ENCODE measurements at regions not wholly inside any gene's neighbourhood (a gene's known extent, or its start where the extent isn't known, plus 50 kb on each side); places are given as distances from the start of the nearest gene placed in this dataset.

GRCh38 chr5:107146901-107147300 is 523.8 kb downstream of the EFNA5 start:
- Histone ChIP-seq H2AK5ac (ENCODE audit: insufficient read length, low read length) (no peak overlapping the region), H3K18ac (ENCODE audit: insufficient read length, low read depth, low read length) (no peak overlapping the region), H3K4ac (ENCODE audit: low read depth, low read length) (no peak overlapping the region), H2BK15ac (ENCODE audit: low read depth, low read length) (no peak overlapping the region), H3K4me2 (ENCODE audit: insufficient read depth, insufficient read length, low read length) (no peak overlapping the region), H3K56ac (ENCODE audit: insufficient read length, low read depth, low read length) (no peak overlapping the region), H3K27me3 (ENCODE audit: insufficient read depth, low read length) (no peaks in the 10 kb centered on the region), H2AFZ (ENCODE audit: low read length) (no peak overlapping the region), H3K9ac (ENCODE audit: extremely low read depth, insufficient read length, low read length) (no peak overlapping the region), H3K4me1 (ENCODE audit: insufficient read depth, low read length) (no peaks in the 10 kb centered on the region), H4K20me1 (ENCODE audit: control insufficient read depth, insufficient read depth, insufficient read length) (no peaks in the 10 kb centered on the region), H3K14ac (ENCODE audit: insufficient read depth, low read length) (no peak overlapping the region), H3T11ph (ENCODE audit: low read length) (no peak overlapping the region), H4K91ac (ENCODE audit: insufficient read length, low read depth, low read length) (no peak overlapping the region), H4K5ac (ENCODE audit: insufficient read length, low read depth, low read length) (no peak overlapping the region), H3K27ac (ENCODE audit: insufficient read length, low read depth, low read length) (no peak overlapping the region), H2BK12ac (ENCODE audit: insufficient read length, low read depth, low read length) (no peak overlapping the region), H2BK5ac (ENCODE audit: insufficient read length, low read length) (no peak overlapping the region), H4K8ac (replicated peaks; ENCODE audit: insufficient read length, low read depth, low read length) (no peak overlapping the region), H3K9me3 (ENCODE audit: control insufficient read depth, low read depth, low read length) (no peaks in the 10 kb centered on the region), H2BK120ac (ENCODE audit: low read depth, low read length, poor library complexity, severe bottlenecking) (no peak overlapping the region), H3K23me2 (ENCODE audit: insufficient read length, low read depth, low read length, poor library complexity, severe bottlenecking) (no peaks in the 10 kb centered on the region), H3K23ac (ENCODE audit: insufficient read length, low read depth, low read length) (no peak overlapping the region), H3K79me2 (ENCODE audit: insufficient read depth, low read length) (no peaks in the 10 kb centered on the region), H3K79me1 (ENCODE audit: insufficient read depth, low read depth, low read length, poor library complexity, severe bottlenecking) (no peaks in the 10 kb centered on the region), H2BK20ac (ENCODE audit: low read depth, low read length, poor library complexity, severe bottlenecking) (no peak overlapping the region)
- H3K4me1 Mint-ChIP-seq, result 0 out of 4 replicates have a peak, but pooled peaks cover 0 to 2% of the 10 kb centered on the region in 2 experiments
- no peak for DNase-seq
- H3K9me3 Mint-ChIP-seq, result no peaks in the 10 kb centered on the region
- H3K36me3 Mint-ChIP-seq (ENCODE audit: insufficient read depth in 1 of 3, low read depth in 3 of 3), result no peaks in the 10 kb centered on the region
- no CpG with 5 or more reads among the region's 4 CpGs for WGBS (ENCODE audit: extremely low coverage, insufficient read length, low lambda C conversion rate)
- no peaks in the 10 kb centered on the region for H3K27me3 Mint-ChIP-seq (ENCODE audit: low read depth)
- no peak for TF ChIP-seq CTCF (conservative IDR thresholded peaks at IDR 0.05)
- H3K4me3 Mint-ChIP-seq, result no peak overlapping the region
- no peak overlapping the region for H3K27ac Mint-ChIP-seq
